MCF 10A (cell line): ENCODE measurements at regions not wholly inside any gene's neighbourhood (a gene's known extent, or its start where the extent isn't known, plus 50 kb on each side); places are given as distances from the start of the nearest gene placed in this dataset.

ENCODE experiments used
- BruUV-seq: library from RNA; stranded (reverse); fragments of 400-500 nt; replicated peaks from 2 replicates; lab custom pipeline; 2021; lab: Mats Ljungman, UMichigan
- CTCF ChIA-PET: fragments of 300-600 bp; sonication (Branson Sonifier 250); formaldehyde crosslinking; extraction: SDS; loops from one replicate; lab custom pipeline; 2021; ENCODE audit warnings: antibody characterized with exemption, inconsistent platforms; lab: Yijun Ruan, JAX
- POLR2A ChIA-PET: fragments of 300-600, 350-650 bp; sonication (Branson Sonifier 250); formaldehyde crosslinking; extraction: SDS; loops from one replicate; lab custom pipeline; 2020; ENCODE audit warnings: antibody characterized with exemption, inconsistent platforms; lab: Yijun Ruan, JAX
- DNase-seq: peaks from one replicate; pipeline ENCODE4 v3.0.0-alpha.2; 2018; ENCODE audit not compliant: unreplicated experiment
- H3K27ac Mint-ChIP-seq: one replicate; pipeline ENCODE4 v1.8.0; 2022; ENCODE audit warnings: mild to moderate bottlenecking, low read depth, mixed read lengths; ENCODE audit not compliant: unreplicated experiment
- H3K27me3 Mint-ChIP-seq: one replicate; pipeline ENCODE4 v1.8.0; 2022; ENCODE audit warnings: mixed read lengths; ENCODE audit not compliant: insufficient read depth, unreplicated experiment
- H3K36me3 Mint-ChIP-seq: one replicate; pipeline ENCODE4 v1.8.0; 2022; ENCODE audit warnings: mild to moderate bottlenecking, moderate library complexity, mixed read lengths; ENCODE audit not compliant: insufficient read depth, unreplicated experiment
- H3K4me1 Mint-ChIP-seq: one replicate; pipeline ENCODE4 v1.8.0; 2022; ENCODE audit warnings: mixed read lengths; ENCODE audit not compliant: insufficient read depth, unreplicated experiment
- H3K4me3 Mint-ChIP-seq: one replicate; pipeline ENCODE4 v1.8.0; 2022; ENCODE audit warnings: mild to moderate bottlenecking, moderate library complexity, mixed read lengths; ENCODE audit not compliant: unreplicated experiment
- H3K9me3 Mint-ChIP-seq: one replicate; pipeline ENCODE4 v1.8.0; 2022; ENCODE audit warnings: mixed read lengths; ENCODE audit not compliant: unreplicated experiment
- CTCF ChIP-seq: fragments of 200-600 bp; IDR thresholded peaks from one replicate; pipeline ENCODE4 v1.8.0; 2022; ENCODE audit warnings: antibody characterized with exemption, mild to moderate bottlenecking; ENCODE audit not compliant: unreplicated experiment
- intact Hi-C: fragments of 100-400 bp; cut with micrococcal nuclease; formaldehyde crosslinking; loops from 2 replicates; pipeline ENCODE4 v1.14.1; 2022

GRCh38 chr10:20608503-20608902 is 288.6 kb downstream of the NEBL start:
- Mint-ChIP-seq H3K36me3 (no peaks in the 10 kb centered on the region), H3K4me3 (no peak overlapping the region), H3K27me3 (no peaks in the 10 kb centered on the region), H3K27ac (no peak overlapping the region), H3K9me3 (no peaks in the 10 kb centered on the region), H3K4me1 (no peaks in the 10 kb centered on the region)
- TF ChIP-seq CTCF = no peak
- no peak for DNase-seq
- POLR2A ChIA-PET = no interaction called here
- intact Hi-C loops = no loop called here
- CTCF ChIA-PET = interaction anchor here (1.2 kb wide), 1 partner anchor 14 kb away, joined by 4 read pairs; no protein-coding TSS in a partner anchor
- no TSS peak for BruUV-seq

GRCh38 chr10:20606985-20607384 is 290.1 kb downstream of the NEBL start:
- TF ChIP-seq CTCF = no peak
- H3K27ac Mint-ChIP-seq = no peak overlapping the region
- no peaks in the 10 kb centered on the region for H3K36me3 Mint-ChIP-seq
- CTCF ChIA-PET = no interaction called here
- no peak overlapping the region for H3K4me3 Mint-ChIP-seq
- POLR2A ChIA-PET = no interaction called here
- intact Hi-C loops = no loop called here
- BruUV-seq = no TSS peak
- H3K9me3 Mint-ChIP-seq = no peaks in the 10 kb centered on the region
- DNase-seq = no peak
- no peaks in the 10 kb centered on the region for H3K4me1 Mint-ChIP-seq
- H3K27me3 Mint-ChIP-seq = no peaks in the 10 kb centered on the region

- POLR2A ChIA-PET = interaction anchor here (0.7 to 0.9 kb wide), 2 partner anchors 12 to 805 kb away, joined by 3 read pairs; no protein-coding TSS in a partner anchor
- no TSS peak for BruUV-seq
- TF ChIP-seq CTCF = no peak
- Mint-ChIP-seq H3K9me3 (no peaks in the 10 kb centered on the region), H3K36me3 (no peaks in the 10 kb centered on the region), H3K4me3 (no peak overlapping the region), H3K27me3 (no peaks in the 10 kb centered on the region), H3K4me1 (peaks cover 19% of the 10 kb centered on the region), H3K27ac (no peak overlapping the region)
- CTCF ChIA-PET = interaction anchor here (0.6 kb wide), 1 partner anchor 118 kb away, joined by 3 read pairs; no protein-coding TSS in a partner anchor
- intact Hi-C loops = no loop called here
- DNase-seq = no peak
Observed at GRCh38 chr10:20601941-20602461, 295.1 kb downstream of the NEBL start.

GRCh38 chr10:20598590-20598989 is 298.5 kb downstream of the NEBL start:
- Mint-ChIP-seq H3K27ac (no peak overlapping the region), H3K4me1 (peaks cover 23% of the 10 kb centered on the region), H3K4me3 (no peak overlapping the region), H3K36me3 (no peaks in the 10 kb centered on the region), H3K27me3 (no peaks in the 10 kb centered on the region), H3K9me3 (no peaks in the 10 kb centered on the region)
- peak; percentile 90 for DNase-seq
- intact Hi-C loops = loop anchor here (10.0 kb wide), 1 partner anchor 784 kb away; the partner anchor contains the start of gene PLXDC2
- no TSS peak for BruUV-seq
- POLR2A ChIA-PET = interaction anchor here (0.6 to 1.1 kb wide), 5 partner anchors 9 to 634 kb away, joined by 3 to 4 read pairs (median 3); no protein-coding TSS in a partner anchor
- TF ChIP-seq CTCF = no peak
- CTCF ChIA-PET = interaction anchor here (0.6 kb wide), 1 partner anchor 810 kb away, joined by 3 read pairs; no protein-coding TSS in a partner anchor
